ENCODE measurements at regions not wholly inside any gene's neighbourhood (a gene's known extent, or its start where the extent isn't known, plus 50 kb on each side); places are given as distances from the start of the nearest gene placed in this dataset.

- POLR2A ChIA-PET (ENCODE audit: unreplicated experiment), result no interaction called here
- H3K27me3 ChIP-seq (ENCODE audit: insufficient read depth, low read depth), result no peaks in the 10 kb centered on the region
- no peaks in the 10 kb centered on the region for H4K20me1 ChIP-seq (ENCODE audit: insufficient read depth)
- H3K36me3 ChIP-seq (ENCODE audit: low read depth), result no peaks in the 10 kb centered on the region
- H3K4me1 ChIP-seq (replicated peaks; ENCODE audit: insufficient read depth), result no peaks in the 10 kb centered on the region
- no peak overlapping the region for H3K4me2 ChIP-seq
- no TSS peak for BruUV-seq (replicated peaks)
- no peaks in the 10 kb centered on the region for H3K79me2 ChIP-seq (ENCODE audit: low read depth)
- TF ChIP-seq EZH2 (IDR thresholded peaks at IDR 0.05; ENCODE audit: low read depth) (no peak), CTCF (conservative IDR thresholded peaks at IDR 0.05) (no peak)
- H3K9me2 ChIP-seq (ENCODE audit: insufficient read depth), result no peaks in the 10 kb centered on the region
- no peak for DNase-seq
- no peak overlapping the region for H2AFZ ChIP-seq
- H3K27ac ChIP-seq, result no peak overlapping the region
- H3F3A ChIP-seq (ENCODE audit: insufficient read depth, low read depth), result no peaks in the 10 kb centered on the region
- no peaks in the 10 kb centered on the region for H3K9me3 ChIP-seq (ENCODE audit: insufficient read depth, low read depth)
- intact Hi-C loops (cut with micrococcal nuclease; ENCODE audit: unreplicated experiment), result loop anchor here (2.0 kb wide), 1 partner anchor 25 kb away; no protein-coding TSS in a partner anchor
- H3K4me3 ChIP-seq, result no peak overlapping the region
- CTCF ChIA-PET, result no interaction called here
Measured at GRCh38 chr2:195535911-195536522, 121.0 kb upstream of the SLC39A10 start.

- no peak overlapping the region for H3K4me2 ChIP-seq
- H2AFZ ChIP-seq, result no peak overlapping the region
- H3K9me3 ChIP-seq (ENCODE audit: insufficient read depth, low read depth), result no peaks in the 10 kb centered on the region
- H3K9me2 ChIP-seq (ENCODE audit: insufficient read depth), result no peaks in the 10 kb centered on the region
- no peaks in the 10 kb centered on the region for H4K20me1 ChIP-seq (ENCODE audit: insufficient read depth)
- intact Hi-C loops (cut with micrococcal nuclease; ENCODE audit: unreplicated experiment), result loop anchor here (2.0 to 5.0 kb wide), 2 partner anchors 26 to 77 kb away; no protein-coding TSS in a partner anchor
- H3K27ac ChIP-seq, result no peak overlapping the region
- ChIA-PET CTCF (interaction anchor here (0.6 to 2.0 kb wide), 3 partner anchors 41 to 125 kb away, joined by 3 to 9 read pairs (median 3); partner anchors contain the start of gene SLC39A10), POLR2A (ENCODE audit: unreplicated experiment) (interaction anchor here (0.6 kb wide), 1 partner anchor 125 kb away, joined by 5 read pairs; no protein-coding TSS in a partner anchor)
- no TSS peak for BruUV-seq (replicated peaks)
- H3K4me3 ChIP-seq, result no peak overlapping the region
- no peaks in the 10 kb centered on the region for H3K4me1 ChIP-seq (replicated peaks; ENCODE audit: insufficient read depth)
- no peak for TF ChIP-seq CTCF (conservative IDR thresholded peaks at IDR 0.05)
- H3K79me2 ChIP-seq (ENCODE audit: low read depth), result no peaks in the 10 kb centered on the region
- H3F3A ChIP-seq (ENCODE audit: insufficient read depth, low read depth), result no peaks in the 10 kb centered on the region
- no peak for DNase-seq
- H3K36me3 ChIP-seq (ENCODE audit: low read depth), result no peaks in the 10 kb centered on the region
- no peaks in the 10 kb centered on the region for H3K27me3 ChIP-seq (ENCODE audit: insufficient read depth, low read depth)
Measured at GRCh38 chr2:195534971-195535370, 122.1 kb upstream of the SLC39A10 start.

GRCh38 chr2:195533771-195534642, 123.0 kb upstream of the SLC39A10 start:
- DNase-seq, result peak; percentile 47 to 61
- Histone ChIP-seq H4K20me1 (ENCODE audit: insufficient read depth) (no peaks in the 10 kb centered on the region), H3K9me2 (ENCODE audit: insufficient read depth) (no peaks in the 10 kb centered on the region), H3K9me3 (ENCODE audit: insufficient read depth, low read depth) (no peaks in the 10 kb centered on the region), H3K36me3 (ENCODE audit: low read depth) (no peaks in the 10 kb centered on the region), H3K4me1 (replicated peaks; ENCODE audit: insufficient read depth) (no peaks in the 10 kb centered on the region), H3K79me2 (ENCODE audit: low read depth) (no peaks in the 10 kb centered on the region), H3K4me3 (no peak overlapping the region), H3K27ac (no peak overlapping the region), H3K27me3 (ENCODE audit: insufficient read depth, low read depth) (no peaks in the 10 kb centered on the region), H2AFZ (peak overlapping the region; percentile 48; the same call in 1 of the 2 replicates), H3F3A (ENCODE audit: insufficient read depth, low read depth) (no peaks in the 10 kb centered on the region), H3K4me2 (0 out of 2 replicates have a peak overlapping the region, but pooled peaks have one; percentile 61)
- ChIA-PET CTCF (interaction anchor here (1.5 to 2.0 kb wide), 2 partner anchors 123 to 126 kb away, joined by 3 to 9 read pairs; partner anchors contain the start of gene SLC39A10), POLR2A (ENCODE audit: unreplicated experiment) (interaction anchor here (0.6 to 1.5 kb wide), 4 partner anchors 76 to 126 kb away, joined by 5 to 19 read pairs (median 8); partner anchors contain the start of gene SLC39A10)
- intact Hi-C loops (cut with micrococcal nuclease; ENCODE audit: unreplicated experiment), result loop anchor here (2.0 to 5.0 kb wide), 3 partner anchors 27 to 123 kb away; partner anchors contain the start of gene SLC39A10
- no peak for TF ChIP-seq EZH2 (IDR thresholded peaks at IDR 0.05; ENCODE audit: low read depth)
- TF ChIP-seq CTCF (conservative IDR thresholded peaks at IDR 0.05), result no peak
- TSS peak; percentile 97 for BruUV-seq (replicated peaks)

Data from PC-9 (cell line).